Fibroblast of lung (primary cell): ENCODE measurements at regions not wholly inside any gene's neighbourhood (a gene's known extent, or its start where the extent isn't known, plus 50 kb on each side); places are given as distances from the start of the nearest gene placed in this dataset.

Experiments
- CTCF ChIP-seq, 2 donors: IDR thresholded peaks in 1 of 2; conservative IDR thresholded peaks in 1 of 2; 1 replicate in 1 of 2; 2 replicates in 1 of 2; pipeline ENCODE4 v1.5.1; 2011 to 2012; ENCODE audit warnings: low read length in 2 of 2, control low read depth in 1 of 2, inconsistent platforms in 1 of 2, low read depth in 1 of 2, mild to moderate bottlenecking in 1 of 2
- EZH2 ChIP-seq: IDR thresholded peaks from 2 replicates; pipeline ENCODE4 v1.5.1; 2012; ENCODE audit warnings: low read length, control low read depth, mild to moderate bottlenecking; ENCODE audit errors: missing control alignments

- TF ChIP-seq CTCF (conservative IDR thresholded peaks at IDR 0.05 in 1 of 2, IDR thresholded peaks at IDR 0.05 in 1 of 2; ENCODE audit: low read depth in 1 of 2, low read length in 2 of 2) (no peak), EZH2 (no peak)
Measured at GRCh38 chr7:89451911-89452310, 656.4 kb upstream of the TEX47 start.
